GM21737 (cell line): ENCODE measurements at regions not wholly inside any gene's neighbourhood (a gene's known extent, or its start where the extent isn't known, plus 50 kb on each side); places are given as distances from the start of the nearest gene placed in this dataset.

Source experiments
- ATAC-seq: cut with Tn5 transposase; IDR thresholded peaks from one replicate; pipeline ENCODE4 v1.9.1; 2021; ENCODE audit warnings: mild to moderate bottlenecking, moderate library complexity; ENCODE audit not compliant: unreplicated experiment

- ATAC-seq = no peak
These were observed 471.6 kb upstream of the PRKX start for GRCh38 chrX:4185086-4185485.

- ATAC-seq = no peak
These were observed 469.0 kb upstream of the PRKX start for GRCh38 chrX:4182408-4182806.

DNA sequence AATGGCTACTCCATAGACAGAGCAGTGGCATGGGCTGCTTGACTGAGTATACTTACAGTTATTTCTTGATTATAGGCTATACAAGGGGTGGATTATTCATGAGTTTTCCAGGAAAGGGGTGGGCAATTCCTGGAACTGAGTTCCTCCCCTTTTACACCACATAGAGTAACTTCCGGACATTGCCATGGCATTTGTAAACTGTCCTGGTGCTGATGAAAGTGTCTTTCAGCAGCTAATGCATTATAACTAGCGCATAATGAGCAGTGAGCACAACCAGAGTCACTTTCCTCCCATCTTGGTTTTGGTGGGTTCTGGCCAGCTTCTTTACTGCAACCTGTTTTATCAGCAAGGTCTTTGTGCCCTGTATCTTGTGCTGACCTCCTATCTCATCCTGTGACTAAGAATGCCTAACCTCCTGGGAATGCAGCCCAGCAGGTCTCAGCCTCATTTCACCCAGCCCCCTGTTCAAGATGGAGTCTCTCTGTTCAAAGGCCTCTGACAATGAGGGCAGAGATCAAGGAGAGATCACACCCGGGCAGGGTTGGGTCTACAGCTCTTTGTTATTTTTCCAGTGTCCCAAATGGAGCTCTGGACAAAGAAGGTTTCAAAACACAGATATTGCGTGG, 468.4 kb upstream of the PRKX start:
- no peak for ATAC-seq

GRCh38 chrX:4179031-4179430, 465.6 kb upstream of the PRKX start:
- no peak for ATAC-seq

DNA sequence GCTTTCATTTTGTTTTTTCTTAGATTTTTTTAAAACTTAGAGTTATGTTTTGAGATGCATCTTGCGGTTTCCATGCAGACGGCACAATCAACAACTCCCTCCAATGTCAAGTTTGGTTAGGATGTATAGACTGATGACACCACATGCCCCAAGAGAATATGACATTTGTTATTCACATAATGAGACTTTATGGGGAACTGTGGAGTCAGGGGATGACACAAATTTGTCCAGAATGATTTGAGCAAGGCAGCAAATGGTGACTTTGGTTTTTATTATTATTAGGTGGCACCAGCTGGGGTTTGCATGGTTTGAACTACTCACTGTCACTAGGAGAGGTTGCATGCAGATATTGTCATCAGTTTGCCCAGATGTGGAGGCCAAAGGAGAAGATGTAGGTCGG, 461.8 kb upstream of the PRKX start:
- ATAC-seq = no peak

DNA sequence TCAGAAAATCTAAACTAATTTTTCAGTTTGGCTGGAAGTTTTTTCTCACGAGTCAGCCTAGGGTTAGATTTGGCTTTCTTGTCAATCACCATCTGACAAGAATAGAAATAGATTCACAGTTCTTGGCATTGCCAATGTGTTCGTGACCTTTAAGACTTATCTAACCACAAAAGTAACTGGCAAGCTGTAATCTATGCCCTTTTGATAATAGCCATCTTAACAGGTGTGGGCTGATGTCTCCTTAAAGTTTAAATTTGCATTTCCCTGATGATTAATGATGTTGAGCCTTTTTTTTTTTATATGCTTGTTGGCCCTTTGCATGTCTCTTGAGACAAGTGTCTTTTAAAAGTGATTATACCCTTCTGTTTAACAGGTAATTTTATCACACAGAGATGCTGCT, 460.3 kb upstream of the PRKX start:
- no peak for ATAC-seq

GRCh38 chrX:4151798-4152197, 438.3 kb upstream of the PRKX start:
- no peak for ATAC-seq

DNA sequence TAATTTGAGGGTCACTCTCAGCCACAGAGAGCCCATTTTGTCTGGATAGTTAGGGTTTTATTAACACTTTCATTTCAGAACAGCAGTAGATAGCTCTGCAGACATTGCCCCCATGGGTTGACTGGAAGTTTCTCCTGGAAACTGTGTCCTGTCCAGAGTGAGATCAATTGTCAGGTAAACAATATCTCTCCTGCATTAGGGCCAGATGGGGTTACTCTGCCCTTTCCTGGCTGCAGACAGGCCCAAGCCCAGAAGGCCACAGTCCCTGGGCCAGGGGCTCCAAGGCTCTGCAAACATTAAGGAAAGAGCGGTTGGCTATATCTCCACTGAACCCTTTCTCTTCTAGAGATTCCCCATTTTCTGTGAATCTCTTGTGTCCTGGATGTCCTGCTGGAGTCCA, 436.8 kb upstream of the PRKX start:
- no peak for ATAC-seq

DNA sequence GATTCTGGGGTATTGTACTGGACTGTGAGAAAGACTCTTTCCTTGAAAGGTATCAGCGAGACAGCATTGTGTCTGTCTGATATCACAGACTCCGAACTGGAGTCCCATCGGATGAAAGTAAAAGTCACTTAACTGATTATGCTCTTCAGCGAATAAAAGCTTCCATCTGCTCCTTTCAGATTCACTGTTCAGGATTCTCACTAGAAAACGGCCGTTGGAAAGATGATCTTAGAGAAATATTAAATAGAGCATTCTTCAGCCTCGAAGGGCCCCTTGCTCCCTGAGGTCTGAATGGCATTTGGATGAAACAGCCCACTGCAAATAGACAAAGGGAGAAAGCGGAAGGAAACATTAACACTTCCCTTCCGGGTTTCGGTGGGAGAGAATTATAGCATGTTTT, 416.2 kb upstream of the PRKX start:
- ATAC-seq = no peak

- ATAC-seq = no peak
These were observed 405.4 kb upstream of the PRKX start for GRCh38 chrX:4118666-4119530.

GRCh38 chrX:4110964-4111363, 397.5 kb upstream of the PRKX start:
- ATAC-seq = no peak

GRCh38 chrX:4094926-4095325, 381.5 kb upstream of the PRKX start:
- ATAC-seq = no peak

GRCh38 chrX:4091046-4091760, 377.8 kb upstream of the PRKX start:
- ATAC-seq = no peak

DNA sequence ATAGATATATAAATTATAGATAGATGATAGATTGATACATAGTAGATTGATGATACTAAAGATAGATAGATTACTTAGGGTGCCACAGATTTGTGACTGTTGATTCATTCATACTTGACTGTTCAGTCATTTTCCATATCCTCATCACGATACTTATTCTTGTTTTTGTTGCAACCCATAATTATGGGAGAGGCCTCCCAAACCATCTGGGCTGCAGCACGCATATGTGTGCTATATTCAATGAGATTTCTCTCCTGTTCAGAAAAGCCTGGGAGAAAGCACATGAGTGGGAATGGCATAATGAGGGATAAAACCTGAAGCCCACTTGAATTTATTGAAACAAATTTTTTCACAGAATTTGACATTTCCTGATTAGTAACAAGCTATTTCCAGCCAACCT, 346.4 kb upstream of the PRKX start:
- ATAC-seq = no peak

- ATAC-seq = no peak
These were observed 330.5 kb upstream of the PRKX start for GRCh38 chrX:4043951-4044350.

- no peak for ATAC-seq
These were observed 322.4 kb upstream of the PRKX start for GRCh38 chrX:4035874-4036273.

DNA sequence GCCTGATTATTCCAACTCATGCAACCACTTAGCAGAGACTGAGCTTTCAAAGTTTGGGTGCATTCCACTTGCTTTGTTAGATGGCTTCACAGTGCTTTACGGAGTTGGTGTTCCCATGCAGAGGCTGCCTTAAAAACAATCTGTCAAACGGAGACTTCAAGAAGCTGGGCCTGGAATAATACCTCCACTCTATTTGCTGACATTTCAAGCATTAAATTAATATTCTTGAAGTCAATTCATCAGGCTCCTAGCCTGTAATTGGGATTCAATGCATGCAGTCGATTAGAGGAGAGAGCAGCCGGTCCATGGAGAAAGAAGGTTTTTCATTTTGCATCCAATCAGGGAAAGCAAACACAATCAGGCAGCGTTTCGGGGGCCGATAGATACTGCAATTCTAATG, 314.7 kb upstream of the PRKX start:
- no peak for ATAC-seq

- ATAC-seq = no peak
These were observed 291.8 kb upstream of the PRKX start for GRCh38 chrX:4005281-4005680.

- no peak for ATAC-seq
These were observed 291.4 kb upstream of the PRKX start for GRCh38 chrX:4004822-4005221.

DNA sequence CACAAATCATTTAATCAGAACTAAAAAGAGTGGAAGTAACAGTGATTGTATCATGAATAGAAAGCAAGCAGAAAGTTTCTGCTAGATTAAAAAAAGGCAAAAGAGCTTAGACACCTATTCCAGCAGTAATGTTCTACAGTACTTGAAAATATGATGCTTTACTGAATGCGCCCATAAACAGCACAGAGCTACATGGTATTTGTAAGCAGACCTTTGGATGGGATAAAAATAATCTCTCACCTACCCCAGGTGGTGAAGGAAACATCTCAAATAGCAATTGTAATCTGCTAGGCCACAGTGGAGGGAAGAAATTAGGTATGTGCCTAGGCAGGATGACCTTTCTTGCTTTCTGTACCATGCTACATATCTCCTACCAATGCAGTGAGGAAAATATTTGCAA, 280.9 kb upstream of the PRKX start:
- ATAC-seq = no peak

DNA sequence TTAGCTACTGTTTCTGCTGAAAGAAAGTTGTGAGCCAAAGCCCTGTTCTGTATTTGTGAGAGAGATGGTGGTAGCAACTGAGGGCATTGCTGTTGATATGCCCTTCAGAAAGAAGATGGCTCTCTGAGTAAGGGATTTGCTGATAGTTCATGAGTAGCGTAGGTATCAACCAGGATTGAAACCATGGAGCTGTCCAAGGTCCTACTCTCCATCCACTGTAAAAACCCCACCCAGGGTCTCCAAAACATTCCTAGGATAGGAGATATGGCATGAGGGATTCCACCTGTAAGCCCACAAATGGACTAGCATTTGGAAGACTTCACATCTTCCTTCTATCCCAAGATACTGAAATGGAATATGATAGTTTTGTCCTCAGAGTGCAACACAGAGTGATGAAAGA, 277.1 kb upstream of the PRKX start:
- no peak for ATAC-seq
